A549 (cell line): ENCODE measurements at regions not wholly inside any gene's neighbourhood (a gene's known extent, or its start where the extent isn't known, plus 50 kb on each side); places are given as distances from the start of the nearest gene placed in this dataset.

Source experiments
- EP300 ChIP-seq, 2 experiments: fragments of >200 bp; sonication (Bioruptor Twin); formaldehyde crosslinking; IDR thresholded peaks; 2 replicates in 1 of 2; 3 replicates in 1 of 2; pipeline ENCODE4 v1.6.1; 2016 to 2017
- JUNB ChIP-seq: fragments of >200 bp; sonication (Bioruptor Twin); formaldehyde crosslinking; IDR thresholded peaks from 2 replicates; pipeline ENCODE4 v1.6.1; 2016
- POLR2A ChIP-seq: IDR thresholded peaks from 2 replicates; pipeline ENCODE4 v1.6.1; 2012; ENCODE audit warnings: mild to moderate bottlenecking, low read length
- TF ChIP-seq, protein P1 (sequence below): fragments of >200 bp; sonication (Bioruptor Twin); formaldehyde crosslinking; IDR thresholded peaks from 3 replicates; pipeline ENCODE4 v1.5.1; 2016
- TF ChIP-seq, protein P2 (sequence below): fragments of 200-600 bp; sonication (generic); IDR thresholded peaks from 2 replicates; pipeline ENCODE4 v1.6.1; 2016; ENCODE audit warnings: antibody characterized with exemption, mild to moderate bottlenecking, moderate library complexity

DNA sequence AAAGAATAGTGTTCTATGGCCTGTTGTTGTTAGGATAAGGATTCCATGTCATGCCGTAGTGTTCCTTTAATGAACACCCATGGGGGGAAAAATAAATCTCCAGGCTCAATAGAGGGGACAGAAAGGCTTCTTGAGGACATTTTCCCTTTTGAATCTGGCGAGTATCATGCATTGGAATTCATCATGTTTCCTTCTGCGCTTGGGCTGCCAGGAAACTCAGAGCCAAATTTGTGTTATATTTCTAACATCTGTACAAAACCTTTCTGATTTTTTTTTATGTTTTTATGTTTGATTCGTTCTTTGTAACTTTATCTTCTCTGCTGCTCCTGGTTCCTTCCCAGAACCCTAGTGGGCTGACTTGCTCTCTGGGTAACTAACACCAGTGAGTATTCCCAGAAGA, 1163.3 kb downstream of the VRK1 start:
- TF ChIP-seq EP300 (IDR thresholded peaks at IDR 0.05) (no peak), JUNB (no peak), POLR2A (no peak)
- TF ChIP-seq, protein P1, sequence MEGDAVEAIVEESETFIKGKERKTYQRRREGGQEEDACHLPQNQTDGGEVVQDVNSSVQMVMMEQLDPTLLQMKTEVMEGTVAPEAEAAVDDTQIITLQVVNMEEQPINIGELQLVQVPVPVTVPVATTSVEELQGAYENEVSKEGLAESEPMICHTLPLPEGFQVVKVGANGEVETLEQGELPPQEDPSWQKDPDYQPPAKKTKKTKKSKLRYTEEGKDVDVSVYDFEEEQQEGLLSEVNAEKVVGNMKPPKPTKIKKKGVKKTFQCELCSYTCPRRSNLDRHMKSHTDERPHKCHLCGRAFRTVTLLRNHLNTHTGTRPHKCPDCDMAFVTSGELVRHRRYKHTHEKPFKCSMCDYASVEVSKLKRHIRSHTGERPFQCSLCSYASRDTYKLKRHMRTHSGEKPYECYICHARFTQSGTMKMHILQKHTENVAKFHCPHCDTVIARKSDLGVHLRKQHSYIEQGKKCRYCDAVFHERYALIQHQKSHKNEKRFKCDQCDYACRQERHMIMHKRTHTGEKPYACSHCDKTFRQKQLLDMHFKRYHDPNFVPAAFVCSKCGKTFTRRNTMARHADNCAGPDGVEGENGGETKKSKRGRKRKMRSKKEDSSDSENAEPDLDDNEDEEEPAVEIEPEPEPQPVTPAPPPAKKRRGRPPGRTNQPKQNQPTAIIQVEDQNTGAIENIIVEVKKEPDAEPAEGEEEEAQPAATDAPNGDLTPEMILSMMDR, result no peak
- TF ChIP-seq, protein P2, sequence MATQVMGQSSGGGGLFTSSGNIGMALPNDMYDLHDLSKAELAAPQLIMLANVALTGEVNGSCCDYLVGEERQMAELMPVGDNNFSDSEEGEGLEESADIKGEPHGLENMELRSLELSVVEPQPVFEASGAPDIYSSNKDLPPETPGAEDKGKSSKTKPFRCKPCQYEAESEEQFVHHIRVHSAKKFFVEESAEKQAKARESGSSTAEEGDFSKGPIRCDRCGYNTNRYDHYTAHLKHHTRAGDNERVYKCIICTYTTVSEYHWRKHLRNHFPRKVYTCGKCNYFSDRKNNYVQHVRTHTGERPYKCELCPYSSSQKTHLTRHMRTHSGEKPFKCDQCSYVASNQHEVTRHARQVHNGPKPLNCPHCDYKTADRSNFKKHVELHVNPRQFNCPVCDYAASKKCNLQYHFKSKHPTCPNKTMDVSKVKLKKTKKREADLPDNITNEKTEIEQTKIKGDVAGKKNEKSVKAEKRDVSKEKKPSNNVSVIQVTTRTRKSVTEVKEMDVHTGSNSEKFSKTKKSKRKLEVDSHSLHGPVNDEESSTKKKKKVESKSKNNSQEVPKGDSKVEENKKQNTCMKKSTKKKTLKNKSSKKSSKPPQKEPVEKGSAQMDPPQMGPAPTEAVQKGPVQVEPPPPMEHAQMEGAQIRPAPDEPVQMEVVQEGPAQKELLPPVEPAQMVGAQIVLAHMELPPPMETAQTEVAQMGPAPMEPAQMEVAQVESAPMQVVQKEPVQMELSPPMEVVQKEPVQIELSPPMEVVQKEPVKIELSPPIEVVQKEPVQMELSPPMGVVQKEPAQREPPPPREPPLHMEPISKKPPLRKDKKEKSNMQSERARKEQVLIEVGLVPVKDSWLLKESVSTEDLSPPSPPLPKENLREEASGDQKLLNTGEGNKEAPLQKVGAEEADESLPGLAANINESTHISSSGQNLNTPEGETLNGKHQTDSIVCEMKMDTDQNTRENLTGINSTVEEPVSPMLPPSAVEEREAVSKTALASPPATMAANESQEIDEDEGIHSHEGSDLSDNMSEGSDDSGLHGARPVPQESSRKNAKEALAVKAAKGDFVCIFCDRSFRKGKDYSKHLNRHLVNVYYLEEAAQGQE, result no peak
